ENCODE measurements at regions not wholly inside any gene's neighbourhood (a gene's known extent, or its start where the extent isn't known, plus 50 kb on each side); places are given as distances from the start of the nearest gene placed in this dataset.

- no peak for TF ChIP-seq CTCF (IDR thresholded peaks at IDR 0.05)
These were observed 951.5 kb downstream of the GALC start for GRCh38 chr14:87041290-87042020.

- TF ChIP-seq CTCF (IDR thresholded peaks at IDR 0.05), result no peak
These were observed 958.3 kb downstream of the GALC start for GRCh38 chr14:87034680-87035079.

- TF ChIP-seq CTCF (IDR thresholded peaks at IDR 0.05), result no peak
These were observed 962.8 kb downstream of the GALC start for GRCh38 chr14:87030197-87030596.

- no peak for TF ChIP-seq CTCF (IDR thresholded peaks at IDR 0.05)
These were observed 974.7 kb downstream of the GALC start for GRCh38 chr14:87018294-87018693.

- no peak for TF ChIP-seq CTCF (IDR thresholded peaks at IDR 0.05)
These were observed 975.6 kb downstream of the GALC start for GRCh38 chr14:87017335-87017734.

- peak; percentile 16; the same call in 1 of the 2 replicates for TF ChIP-seq CTCF (IDR thresholded peaks at IDR 0.05)
These were observed 978.1 kb downstream of the GALC start for GRCh38 chr14:87014856-87015255.

GRCh38 chr14:87013583-87013982 lies 979.4 kb downstream of the GALC start:
- TF ChIP-seq CTCF (IDR thresholded peaks at IDR 0.05), result no peak

GRCh38 chr14:87008965-87009364 lies 984.0 kb downstream of the GALC start:
- TF ChIP-seq CTCF (IDR thresholded peaks at IDR 0.05), result no peak

Measured in LNCAP (cell line).